ENCODE measurements at regions not wholly inside any gene's neighbourhood (a gene's known extent, or its start where the extent isn't known, plus 50 kb on each side); places are given as distances from the start of the nearest gene placed in this dataset.

DNA sequence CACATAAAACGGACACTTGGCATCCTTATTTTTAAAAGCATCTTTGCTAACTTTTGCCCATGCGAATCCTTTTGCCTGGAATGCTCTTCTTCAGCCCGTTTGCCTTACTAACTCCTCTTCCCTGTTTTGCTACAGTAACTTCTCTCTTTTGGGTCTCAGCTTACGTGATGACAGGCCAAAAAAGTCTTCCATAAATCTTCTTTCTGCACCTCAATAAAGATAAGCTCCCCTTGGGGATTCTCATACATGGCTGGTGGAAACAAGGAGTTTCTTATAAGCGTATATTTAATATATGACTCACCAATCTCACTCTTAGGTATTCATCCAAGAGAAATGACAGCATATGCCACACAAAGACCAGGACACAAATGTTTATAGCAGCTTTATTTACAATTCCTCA, 192.7 kb downstream of the RCHY1 start:
- TF ChIP-seq, protein P1, sequence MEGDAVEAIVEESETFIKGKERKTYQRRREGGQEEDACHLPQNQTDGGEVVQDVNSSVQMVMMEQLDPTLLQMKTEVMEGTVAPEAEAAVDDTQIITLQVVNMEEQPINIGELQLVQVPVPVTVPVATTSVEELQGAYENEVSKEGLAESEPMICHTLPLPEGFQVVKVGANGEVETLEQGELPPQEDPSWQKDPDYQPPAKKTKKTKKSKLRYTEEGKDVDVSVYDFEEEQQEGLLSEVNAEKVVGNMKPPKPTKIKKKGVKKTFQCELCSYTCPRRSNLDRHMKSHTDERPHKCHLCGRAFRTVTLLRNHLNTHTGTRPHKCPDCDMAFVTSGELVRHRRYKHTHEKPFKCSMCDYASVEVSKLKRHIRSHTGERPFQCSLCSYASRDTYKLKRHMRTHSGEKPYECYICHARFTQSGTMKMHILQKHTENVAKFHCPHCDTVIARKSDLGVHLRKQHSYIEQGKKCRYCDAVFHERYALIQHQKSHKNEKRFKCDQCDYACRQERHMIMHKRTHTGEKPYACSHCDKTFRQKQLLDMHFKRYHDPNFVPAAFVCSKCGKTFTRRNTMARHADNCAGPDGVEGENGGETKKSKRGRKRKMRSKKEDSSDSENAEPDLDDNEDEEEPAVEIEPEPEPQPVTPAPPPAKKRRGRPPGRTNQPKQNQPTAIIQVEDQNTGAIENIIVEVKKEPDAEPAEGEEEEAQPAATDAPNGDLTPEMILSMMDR (IDR thresholded peaks at IDR 0.05), result no peak
- no peak for TF ChIP-seq POLR2A (IDR thresholded peaks at IDR 0.05)

All from testis (tissue), 2 donors.